HG03045 (cell line): ENCODE measurements at regions not wholly inside any gene's neighbourhood (a gene's known extent, or its start where the extent isn't known, plus 50 kb on each side); places are given as distances from the start of the nearest gene placed in this dataset.

Experiments used
- ATAC-seq: cut with Tn5 transposase; IDR thresholded peaks from one replicate; pipeline ENCODE4 v1.9.1; 2021; ENCODE audit warnings: mild to moderate bottlenecking, moderate library complexity; ENCODE audit not compliant: unreplicated experiment

- ATAC-seq: no peak
Observed at GRCh38 chr17:45679426-45679825, 104.7 kb upstream of the CRHR1 start.

- no peak for ATAC-seq
Observed at GRCh38 chr17:45680360-45680759, 103.8 kb upstream of the CRHR1 start.

- no peak for ATAC-seq
Observed at GRCh38 chr17:45681706-45682105, 102.4 kb upstream of the CRHR1 start.

GRCh38 chr17:45686250-45686649, 97.9 kb upstream of the CRHR1 start:
- ATAC-seq: no peak

GRCh38 chr17:45687594-45687993, 96.5 kb upstream of the CRHR1 start:
- ATAC-seq: no peak

GRCh38 chr17:45688353-45688752, 95.8 kb upstream of the CRHR1 start:
- ATAC-seq: no peak

- ATAC-seq: no peak
Observed at GRCh38 chr17:45688820-45689219, 95.3 kb upstream of the CRHR1 start.

GRCh38 chr17:45689451-45689850, 94.7 kb upstream of the CRHR1 start:
- ATAC-seq: no peak

- ATAC-seq: no peak
Observed at GRCh38 chr17:45690625-45691275, 93.4 kb upstream of the CRHR1 start.

- ATAC-seq: no peak
Observed at GRCh38 chr17:45692661-45693060, 91.5 kb upstream of the CRHR1 start.

GRCh38 chr17:45693792-45694191, 90.3 kb upstream of the CRHR1 start:
- no peak for ATAC-seq

GRCh38 chr17:45696442-45696841, 87.7 kb upstream of the CRHR1 start:
- no peak for ATAC-seq

GRCh38 chr17:45697076-45697475, 87.0 kb upstream of the CRHR1 start:
- no peak for ATAC-seq

GRCh38 chr17:45700171-45701090, 83.7 kb upstream of the CRHR1 start:
- ATAC-seq: no peak

- ATAC-seq: no peak
Observed at GRCh38 chr17:45702666-45703266, 81.4 kb upstream of the CRHR1 start.

- ATAC-seq: no peak
Observed at GRCh38 chr17:45703348-45703747, 80.8 kb upstream of the CRHR1 start.

- ATAC-seq: no peak
Observed at GRCh38 chr17:45703806-45704205, 80.3 kb upstream of the CRHR1 start.

- no peak for ATAC-seq
Observed at GRCh38 chr17:45704251-45704650, 79.9 kb upstream of the CRHR1 start.

GRCh38 chr17:45705123-45706009, 78.8 kb upstream of the CRHR1 start:
- no peak for ATAC-seq

- ATAC-seq: no peak
Observed at GRCh38 chr17:45706033-45706432, 78.1 kb upstream of the CRHR1 start.
